Epithelial cell of proximal tubule (primary cell): ENCODE measurements at regions not wholly inside any gene's neighbourhood (a gene's known extent, or its start where the extent isn't known, plus 50 kb on each side); places are given as distances from the start of the nearest gene placed in this dataset.

ENCODE experiments used
- DNase-seq: peaks from one replicate; pipeline ENCODE4 v3.0.0-alpha.2; 2011; ENCODE audit warnings: low read depth
- H3K4me3 ChIP-seq: 2 replicates; pipeline ENCODE4 v1.5.1; 2011; ENCODE audit warnings: low read depth, mild to moderate bottlenecking, low read length
- TF ChIP-seq, protein P1 (sequence below): conservative IDR thresholded peaks from 2 replicates; pipeline ENCODE4 v1.5.1; 2012; ENCODE audit warnings: low read depth, mild to moderate bottlenecking, low read length

DNA sequence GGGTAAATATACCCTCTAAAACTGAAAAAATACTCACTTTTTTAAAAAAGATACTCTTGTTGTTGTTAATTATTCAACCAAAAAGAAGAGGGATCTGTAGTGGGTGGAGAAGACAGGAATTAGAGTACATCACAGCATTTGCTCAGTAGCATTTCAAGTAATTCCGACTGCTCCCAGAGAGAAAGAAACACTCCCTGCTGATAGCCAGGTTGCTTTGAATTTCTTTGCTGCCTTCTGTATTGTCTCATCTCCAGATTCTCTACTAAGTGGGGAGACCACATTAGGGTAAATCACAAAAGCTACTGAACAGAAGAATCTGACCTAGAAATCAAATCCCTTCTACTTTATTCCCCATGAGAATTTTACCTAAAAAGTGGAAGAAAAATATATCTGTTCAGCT lies 661.1 kb downstream of the BRINP3 start:
- TF ChIP-seq, protein P1, sequence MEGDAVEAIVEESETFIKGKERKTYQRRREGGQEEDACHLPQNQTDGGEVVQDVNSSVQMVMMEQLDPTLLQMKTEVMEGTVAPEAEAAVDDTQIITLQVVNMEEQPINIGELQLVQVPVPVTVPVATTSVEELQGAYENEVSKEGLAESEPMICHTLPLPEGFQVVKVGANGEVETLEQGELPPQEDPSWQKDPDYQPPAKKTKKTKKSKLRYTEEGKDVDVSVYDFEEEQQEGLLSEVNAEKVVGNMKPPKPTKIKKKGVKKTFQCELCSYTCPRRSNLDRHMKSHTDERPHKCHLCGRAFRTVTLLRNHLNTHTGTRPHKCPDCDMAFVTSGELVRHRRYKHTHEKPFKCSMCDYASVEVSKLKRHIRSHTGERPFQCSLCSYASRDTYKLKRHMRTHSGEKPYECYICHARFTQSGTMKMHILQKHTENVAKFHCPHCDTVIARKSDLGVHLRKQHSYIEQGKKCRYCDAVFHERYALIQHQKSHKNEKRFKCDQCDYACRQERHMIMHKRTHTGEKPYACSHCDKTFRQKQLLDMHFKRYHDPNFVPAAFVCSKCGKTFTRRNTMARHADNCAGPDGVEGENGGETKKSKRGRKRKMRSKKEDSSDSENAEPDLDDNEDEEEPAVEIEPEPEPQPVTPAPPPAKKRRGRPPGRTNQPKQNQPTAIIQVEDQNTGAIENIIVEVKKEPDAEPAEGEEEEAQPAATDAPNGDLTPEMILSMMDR = no peak
- H3K4me3 ChIP-seq = no peak overlapping the region
- DNase-seq = no peak

DNA sequence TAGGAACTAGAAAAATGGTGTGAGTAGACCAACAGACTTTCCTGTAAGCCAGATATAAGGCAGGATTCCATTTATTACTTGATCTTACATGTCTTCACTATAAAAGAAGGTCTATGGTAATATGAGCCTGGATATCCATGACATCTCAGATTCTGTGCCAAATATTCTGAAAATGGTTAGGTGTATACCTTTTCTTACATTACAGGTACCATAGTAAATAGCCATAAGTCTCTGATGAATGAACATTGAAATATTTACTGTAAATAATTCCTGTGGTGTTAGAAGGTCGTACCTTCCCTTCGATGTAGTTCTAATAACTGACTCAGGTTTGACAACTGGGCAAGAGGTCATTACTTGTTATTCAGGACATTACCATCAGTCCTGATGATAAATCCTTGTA lies 657.9 kb downstream of the BRINP3 start:
- TF ChIP-seq, protein P1 = no peak
- H3K4me3 ChIP-seq = no peak overlapping the region
- no peak for DNase-seq

- no peak overlapping the region for H3K4me3 ChIP-seq
- no peak for DNase-seq
- TF ChIP-seq, protein P1 = no peak
Measured at GRCh38 chr1:189821833-189822232, 655.8 kb downstream of the BRINP3 start.

- H3K4me3 ChIP-seq = no peak overlapping the region
- TF ChIP-seq, protein P1 = no peak
- DNase-seq = no peak
Measured at GRCh38 chr1:189834813-189835212, 642.9 kb downstream of the BRINP3 start.

GRCh38 chr1:189847613-189848012 lies 630.1 kb downstream of the BRINP3 start:
- no peak for DNase-seq
- H3K4me3 ChIP-seq = no peak overlapping the region
- TF ChIP-seq, protein P1 = no peak

GRCh38 chr1:189851806-189852367 lies 625.8 kb downstream of the BRINP3 start:
- peak; percentile 18 for DNase-seq
- TF ChIP-seq, protein P1 = no peak
- no peak overlapping the region for H3K4me3 ChIP-seq

DNA sequence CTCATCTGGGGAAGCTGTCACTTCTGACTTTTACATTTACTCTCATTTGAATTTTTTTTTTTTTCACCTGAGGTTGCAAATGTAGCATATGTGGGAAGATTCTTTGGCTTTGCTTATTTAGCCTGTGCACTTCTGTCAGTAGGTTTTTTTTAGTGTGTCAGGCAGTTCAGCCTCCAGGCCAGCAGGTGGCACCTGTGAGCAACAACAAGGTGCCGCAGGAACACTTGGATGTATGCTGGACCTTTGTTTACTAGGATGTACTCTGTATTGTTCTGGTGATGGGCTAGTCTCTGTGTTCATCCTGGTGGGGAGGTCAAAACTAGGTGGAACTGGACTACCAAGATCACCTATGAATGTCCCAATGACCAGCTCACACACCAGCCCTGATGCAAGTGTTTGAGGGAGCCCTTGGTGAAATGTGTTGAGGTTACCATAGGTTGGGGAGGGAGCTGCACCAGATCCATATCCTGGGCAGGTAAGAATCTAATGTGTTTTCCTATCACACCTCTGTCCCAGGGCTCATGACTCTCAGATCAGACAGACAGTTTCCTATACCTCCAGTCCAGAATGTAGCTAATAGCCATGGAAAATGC lies 618.2 kb downstream of the BRINP3 start:
- no peak overlapping the region for H3K4me3 ChIP-seq
- TF ChIP-seq, protein P1 = peak; percentile 70
- DNase-seq = no peak
